ENCODE measurements at regions not wholly inside any gene's neighbourhood (a gene's known extent, or its start where the extent isn't known, plus 50 kb on each side); places are given as distances from the start of the nearest gene placed in this dataset.
"Not testable (repeated sequence)": the region's sequence is repeated elsewhere in the genome, so short reads cannot be mapped to it uniquely, and the experiment has no call there.

DNA sequence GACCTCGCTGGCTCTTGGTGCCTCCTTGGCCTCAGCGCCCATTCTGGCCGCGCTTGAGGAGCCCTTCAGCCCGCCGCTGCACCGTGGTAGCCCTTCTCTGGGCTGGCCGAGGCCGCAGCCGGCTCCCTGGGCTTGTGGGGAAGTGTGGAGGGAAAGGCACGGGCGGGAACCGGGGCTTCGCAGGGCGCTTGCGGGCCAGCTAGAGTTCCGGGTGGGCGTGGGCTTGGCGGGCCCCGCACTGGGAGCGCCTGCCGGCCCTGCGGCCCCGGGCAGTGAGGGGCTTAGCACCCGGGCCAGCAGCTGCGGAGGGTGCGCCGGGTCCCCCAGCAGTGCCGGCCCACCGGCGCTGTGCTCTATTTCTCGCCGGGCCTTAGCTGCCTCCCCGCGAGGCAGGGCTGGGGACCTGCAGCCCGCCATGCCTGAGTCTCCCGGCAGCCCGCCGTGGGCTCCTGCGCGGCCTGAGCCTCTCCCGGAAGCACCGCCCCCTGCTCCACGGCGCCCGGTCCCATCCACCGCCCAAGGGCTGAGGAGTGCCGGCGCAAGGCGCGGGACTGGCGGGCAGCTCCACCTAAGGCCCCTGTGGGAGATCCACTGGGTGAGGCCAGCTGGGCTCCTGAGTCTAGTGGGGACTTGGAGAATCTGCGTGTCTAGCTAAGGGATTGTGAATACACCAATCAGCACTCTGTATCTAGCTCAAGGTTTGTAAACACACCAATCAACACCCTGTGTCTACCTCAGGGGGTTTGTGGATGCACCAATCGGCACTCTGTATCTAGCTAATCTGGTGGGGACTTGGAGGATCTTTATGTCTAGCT is 141.1 kb downstream of the SLCO4C1 start:
- peak overlapping the region in 6 of 10 donors; percentile 28 to 65 (median 59) for H3K4me3 Mint-ChIP-seq
- peak overlapping the region in 2 of 9 donors; percentile 21 to 31 for H3K27ac Mint-ChIP-seq
- DNase-seq (peak in 5 of 9 donors; percentile 7 to 49 (median 24)), ATAC-seq (peak; percentile 66)
- H3K36me3 Mint-ChIP-seq; CTCF ChIA-PET; H3K4me1 Mint-ChIP-seq; H3K4me1 ChIP-seq (ENCODE audit: control insufficient read depth in 2 of 2, insufficient read depth in 2 of 2, low read length in 2 of 2); H3K36me3 ChIP-seq (ENCODE audit: control insufficient read depth in 2 of 3, insufficient read depth in 3 of 3, low read length in 3 of 3); H3K9me3 Mint-ChIP-seq; H3K27me3 Mint-ChIP-seq; H3K27ac ChIP-seq (ENCODE audit: low read depth, low read length); H3K27me3 ChIP-seq (ENCODE audit: control insufficient read depth in 2 of 2, insufficient read depth in 2 of 2, low read length in 2 of 2); H3K9me3 ChIP-seq (ENCODE audit: control insufficient read depth in 2 of 3, low read length in 3 of 3); H3K4me3 ChIP-seq (ENCODE audit: low read length); POLR2A ChIA-PET: not testable (repeated sequence)
- intact Hi-C loops (cut with micrococcal nuclease) = loop anchor here (5.0 to 10.0 kb wide), 3 partner anchors 213 to 1530 kb away; no protein-coding TSS in a partner anchor

DNA sequence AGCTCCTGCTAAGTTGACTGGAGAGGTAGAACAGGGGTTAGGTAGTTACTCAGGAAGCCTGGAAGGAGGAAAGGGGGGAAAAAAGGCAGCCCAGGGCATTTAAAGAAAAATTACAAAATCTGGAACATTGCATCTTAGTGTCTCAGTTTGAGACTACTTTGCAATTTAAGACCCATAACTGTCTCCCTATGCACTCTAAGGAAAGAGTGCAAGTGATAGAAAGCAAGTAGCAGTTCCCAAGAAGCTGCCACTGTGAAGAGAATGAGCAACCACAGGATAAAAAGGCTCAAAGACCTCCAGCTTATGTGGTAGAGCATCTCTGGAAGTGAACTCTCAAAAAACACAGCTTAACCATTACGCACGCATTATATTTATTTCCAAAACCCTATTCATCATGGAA is 141.8 kb downstream of the SLCO4C1 start:
- ChIA-PET POLR2A (no interaction called here), CTCF (no interaction called here)
- peak overlapping the region in 1 of 9 donors; percentile 36 for H3K27ac Mint-ChIP-seq
- peaks cover 0 to 9% (median 0%) of the 10 kb centered on the region in 5 donors for H3K27me3 Mint-ChIP-seq
- H3K9me3 Mint-ChIP-seq = peaks cover 0 to 4% (median 0%) of the 10 kb centered on the region in 11 donors
- peak overlapping the region in 6 of 10 donors; percentile 28 to 64 (median 58) for H3K4me3 Mint-ChIP-seq
- H3K9me3 ChIP-seq (ENCODE audit: control insufficient read depth in 2 of 3, low read length in 3 of 3) = no peaks in the 10 kb centered on the region
- no peaks in the 10 kb centered on the region for H3K27me3 ChIP-seq (ENCODE audit: control insufficient read depth in 2 of 2, insufficient read depth in 2 of 2, low read length in 2 of 2)
- no peaks in the 10 kb centered on the region for H3K4me1 ChIP-seq (ENCODE audit: control insufficient read depth in 2 of 2, insufficient read depth in 2 of 2, low read length in 2 of 2)
- intact Hi-C loops (cut with micrococcal nuclease) = loop anchor here (5.0 to 10.0 kb wide), 2 partner anchors 212 to 1529 kb away; no protein-coding TSS in a partner anchor
- DNase-seq (no peak), ATAC-seq (no peak)
- no peaks in the 10 kb centered on the region for H3K36me3 Mint-ChIP-seq
- no peak overlapping the region for H3K4me3 ChIP-seq (ENCODE audit: low read length)
- H3K4me1 Mint-ChIP-seq = no peaks in the 10 kb centered on the region
- H3K36me3 ChIP-seq (ENCODE audit: control insufficient read depth in 2 of 3, insufficient read depth in 3 of 3, low read length in 3 of 3) = no peaks in the 10 kb centered on the region
- H3K27ac ChIP-seq (ENCODE audit: low read depth, low read length) = no peak overlapping the region

DNA sequence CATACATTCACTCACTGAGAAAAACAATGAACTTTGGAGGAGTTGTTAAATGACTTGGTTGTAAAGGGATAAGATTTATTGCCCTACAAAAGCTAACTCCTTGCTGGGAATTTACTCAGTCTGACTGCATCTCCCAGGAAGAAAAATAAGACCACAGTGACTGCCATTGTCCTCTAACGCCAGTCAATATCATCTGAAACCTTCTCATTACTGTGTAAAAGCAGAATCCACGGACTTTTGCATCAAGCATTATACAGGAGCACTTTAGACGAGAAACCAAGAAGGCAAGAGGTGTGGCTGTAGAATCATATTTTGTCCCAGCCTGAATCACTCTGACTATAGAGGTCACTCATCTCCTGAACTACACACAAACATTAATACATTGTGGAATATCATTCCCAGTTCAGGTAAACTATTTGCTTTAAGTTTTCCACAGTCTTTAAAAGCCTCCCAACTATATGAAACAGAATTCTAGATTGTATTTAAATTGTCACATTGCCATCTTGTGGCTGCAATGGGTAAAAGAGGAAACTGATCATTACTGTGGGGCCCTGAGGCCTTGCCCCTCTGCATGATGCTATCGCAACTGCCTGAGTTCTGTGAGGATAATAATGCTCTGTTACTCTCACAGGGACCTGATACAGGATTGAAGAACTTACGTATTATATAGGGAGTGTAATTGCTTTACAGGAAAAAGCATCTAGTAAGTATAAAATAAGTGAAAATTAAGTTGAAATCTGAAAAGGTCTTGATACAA is 142.9 kb downstream of the SLCO4C1 start:
- Mint-ChIP-seq H3K4me3 (peak overlapping the region in 2 of 10 donors; percentile 19 to 46), H3K4me1 (no peaks in the 10 kb centered on the region), H3K27ac (peak overlapping the region in 1 of 9 donors; percentile 37), H3K36me3 (no peaks in the 10 kb centered on the region), H3K27me3 (peaks cover 0 to 5% (median 0%) of the 10 kb centered on the region in 5 donors), H3K9me3 (no peaks in the 10 kb centered on the region)
- H3K27me3 ChIP-seq (ENCODE audit: control insufficient read depth in 2 of 2, insufficient read depth in 2 of 2, low read length in 2 of 2) = no peaks in the 10 kb centered on the region
- no peaks in the 10 kb centered on the region for H3K4me1 ChIP-seq (ENCODE audit: control insufficient read depth in 2 of 2, insufficient read depth in 2 of 2, low read length in 2 of 2)
- DNase-seq (peak in 3 of 9 donors; percentile 1 to 25 (median 1)), ATAC-seq (peak; percentile 61)
- intact Hi-C loops (cut with micrococcal nuclease) = loop anchor here (5.0 to 10.0 kb wide), 2 partner anchors 211 to 1528 kb away; no protein-coding TSS in a partner anchor
- no peak overlapping the region for H3K27ac ChIP-seq (ENCODE audit: low read depth, low read length)
- no peak overlapping the region for H3K4me3 ChIP-seq (ENCODE audit: low read length)
- H3K9me3 ChIP-seq (ENCODE audit: control insufficient read depth in 2 of 3, low read length in 3 of 3) = no peaks in the 10 kb centered on the region
- ChIA-PET CTCF (no interaction called here), POLR2A (no interaction called here)
- H3K36me3 ChIP-seq (ENCODE audit: control insufficient read depth in 2 of 3, insufficient read depth in 3 of 3, low read length in 3 of 3) = no peaks in the 10 kb centered on the region

DNA sequence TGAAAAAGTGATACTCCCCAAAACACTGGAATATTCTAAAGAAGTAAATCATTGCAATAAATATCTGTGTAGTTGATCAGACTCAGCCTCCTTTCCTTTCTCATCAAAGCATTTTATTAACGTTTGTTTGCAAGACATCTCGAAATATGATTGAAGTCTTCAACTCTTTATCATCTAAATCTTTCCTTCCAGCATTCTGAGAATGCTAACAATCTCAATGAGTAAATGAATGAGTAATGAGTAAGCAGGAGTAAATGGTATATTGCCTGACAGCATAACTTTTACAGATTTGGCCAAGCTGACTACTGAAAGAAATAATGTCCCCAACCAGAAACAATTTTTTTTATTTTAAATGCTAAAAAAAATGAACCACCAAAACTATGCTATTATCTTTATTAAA is 157.1 kb downstream of the SLCO4C1 start:
- POLR2A ChIA-PET = no interaction called here

DNA sequence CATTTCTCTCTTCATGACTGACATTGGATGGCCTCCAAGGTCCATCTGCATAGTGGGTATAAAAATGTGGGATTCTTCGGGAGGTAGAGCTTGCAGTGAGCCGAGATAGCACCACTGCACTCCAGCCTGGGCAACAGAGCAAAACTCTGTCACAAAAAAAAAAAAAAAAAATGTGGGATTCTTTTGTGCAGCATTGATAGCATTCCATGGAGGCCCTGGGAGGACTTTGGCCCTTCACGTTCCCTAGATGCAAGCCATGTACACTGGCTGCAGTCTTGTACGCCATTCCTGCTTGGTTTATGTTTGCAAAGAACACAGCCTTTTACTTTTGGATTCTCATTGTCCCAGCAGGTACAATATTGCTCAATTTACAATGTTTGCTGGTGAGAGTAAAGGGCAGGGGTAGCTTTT is 157.8 kb downstream of the SLCO4C1 start:
- intact Hi-C loops (cut with micrococcal nuclease) = no loop called here
- Histone ChIP-seq H3K27ac (ENCODE audit: low read depth, low read length) (no peak overlapping the region), H3K27me3 (ENCODE audit: control insufficient read depth in 2 of 2, insufficient read depth in 2 of 2, low read length in 2 of 2) (no peaks in the 10 kb centered on the region), H3K4me1 (ENCODE audit: control insufficient read depth in 2 of 2, insufficient read depth in 2 of 2, low read length in 2 of 2) (no peaks in the 10 kb centered on the region), H3K36me3 (ENCODE audit: control insufficient read depth in 2 of 3, insufficient read depth in 3 of 3, low read length in 3 of 3) (no peaks in the 10 kb centered on the region), H3K4me3 (ENCODE audit: low read length) (no peak overlapping the region), H3K9me3 (ENCODE audit: control insufficient read depth in 2 of 3, low read length in 3 of 3) (no peaks in the 10 kb centered on the region)
- H3K9me3 Mint-ChIP-seq = peaks cover 0 to 3% (median 0%) of the 10 kb centered on the region in 11 donors
- H3K36me3 Mint-ChIP-seq = no peaks in the 10 kb centered on the region
- ATAC-seq (no peak), DNase-seq (no peak)
- no peak overlapping the region for H3K27ac Mint-ChIP-seq
- POLR2A ChIA-PET = no interaction called here
- CTCF ChIA-PET = no interaction called here
- H3K4me3 Mint-ChIP-seq = no peak overlapping the region
- no peaks in the 10 kb centered on the region for H3K27me3 Mint-ChIP-seq
- H3K4me1 Mint-ChIP-seq = no peaks in the 10 kb centered on the region

More for the DNA sequence above, 157.1 kb downstream of the SLCO4C1 start:
- Histone ChIP-seq H3K27me3 (ENCODE audit: control insufficient read depth in 2 of 2, insufficient read depth in 2 of 2, low read length in 2 of 2) (no peaks in the 10 kb centered on the region), H3K4me1 (ENCODE audit: control insufficient read depth in 2 of 2, insufficient read depth in 2 of 2, low read length in 2 of 2) (no peaks in the 10 kb centered on the region), H3K4me3 (ENCODE audit: low read length) (no peak overlapping the region), H3K9me3 (ENCODE audit: control insufficient read depth in 2 of 3, low read length in 3 of 3) (no peaks in the 10 kb centered on the region), H3K27ac (ENCODE audit: low read depth, low read length) (no peak overlapping the region), H3K36me3 (ENCODE audit: control insufficient read depth in 2 of 3, insufficient read depth in 3 of 3, low read length in 3 of 3) (no peaks in the 10 kb centered on the region)
- Mint-ChIP-seq H3K4me1 (no peaks in the 10 kb centered on the region), H3K4me3 (no peak overlapping the region), H3K9me3 (peaks cover 0 to 3% (median 0%) of the 10 kb centered on the region in 11 donors), H3K27ac (no peak overlapping the region), H3K27me3 (no peaks in the 10 kb centered on the region), H3K36me3 (no peaks in the 10 kb centered on the region)
- no peak for DNase-seq
- CTCF ChIA-PET = no interaction called here
- intact Hi-C loops (cut with micrococcal nuclease) = no loop called here
- no peak for ATAC-seq

DNA sequence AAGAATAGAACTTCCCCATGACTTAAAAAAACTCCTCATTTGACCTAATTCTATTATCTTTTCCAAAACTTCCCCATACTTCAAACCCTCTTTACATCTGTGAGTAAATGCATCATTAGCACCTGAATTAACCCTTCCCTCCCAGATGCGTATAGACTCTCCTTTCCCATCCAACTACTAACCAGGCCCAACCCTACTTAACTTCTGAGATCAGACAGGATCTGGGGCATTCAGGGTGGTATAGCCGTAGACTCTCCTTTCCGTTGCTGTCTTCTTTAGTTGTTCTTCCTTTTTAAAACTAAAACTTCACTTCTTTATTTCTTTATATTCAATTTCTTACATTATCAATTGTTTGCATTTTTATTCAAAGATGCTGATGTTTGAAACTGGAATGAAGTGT is 165.2 kb downstream of the SLCO4C1 start:
- Mint-ChIP-seq H3K27ac (no peak overlapping the region), H3K4me1 (no peaks in the 10 kb centered on the region), H3K4me3 (no peak overlapping the region), H3K27me3 (peaks cover 0 to 4% (median 0%) of the 10 kb centered on the region in 5 donors), H3K9me3 (peaks cover 0 to 9% (median 0%) of the 10 kb centered on the region in 11 donors), H3K36me3 (no peaks in the 10 kb centered on the region)
- Histone ChIP-seq H3K4me3 (ENCODE audit: low read length) (no peak overlapping the region), H3K36me3 (ENCODE audit: control insufficient read depth in 2 of 3, insufficient read depth in 3 of 3, low read length in 3 of 3) (no peaks in the 10 kb centered on the region), H3K27me3 (ENCODE audit: control insufficient read depth in 2 of 2, insufficient read depth in 2 of 2, low read length in 2 of 2) (no peaks in the 10 kb centered on the region), H3K4me1 (ENCODE audit: control insufficient read depth in 2 of 2, insufficient read depth in 2 of 2, low read length in 2 of 2) (no peaks in the 10 kb centered on the region), H3K27ac (ENCODE audit: low read depth, low read length) (no peak overlapping the region), H3K9me3 (ENCODE audit: control insufficient read depth in 2 of 3, low read length in 3 of 3) (no peaks in the 10 kb centered on the region)
- ChIA-PET CTCF (no interaction called here), POLR2A (no interaction called here)
- no peak for ATAC-seq
- no peak for DNase-seq
- intact Hi-C loops (cut with micrococcal nuclease) = no loop called here

Measured in naive thymus-derived CD4-positive, alpha-beta T cell (primary cell).